ENCODE measurements at regions not wholly inside any gene's neighbourhood (a gene's known extent, or its start where the extent isn't known, plus 50 kb on each side); places are given as distances from the start of the nearest gene placed in this dataset.

DNA sequence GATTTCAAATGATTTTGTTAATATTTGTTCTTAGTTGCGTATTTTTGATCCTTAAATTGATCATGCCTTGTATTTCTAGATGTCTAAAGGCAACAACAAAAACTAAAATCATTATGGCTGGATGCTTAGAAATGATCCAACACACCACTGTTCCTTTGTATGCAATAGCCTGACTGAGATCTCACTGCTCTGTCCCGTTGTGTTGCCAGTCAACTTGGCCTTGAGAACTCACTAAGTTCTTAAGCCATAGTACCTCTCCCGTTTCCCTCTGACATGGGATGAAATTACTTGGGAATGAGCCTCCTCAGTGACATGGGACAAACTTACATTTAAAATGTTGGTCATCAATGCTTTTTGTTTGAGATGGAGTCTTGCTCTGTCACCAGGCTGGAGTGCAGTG, 222.0 kb upstream of the HS6ST1 start:
- ChIA-PET POLR2A (ENCODE audit: unreplicated experiment) (no interaction called here), CTCF (no interaction called here)
- Histone ChIP-seq H3K27ac (ENCODE audit: low read length) (no peak overlapping the region), H2AFZ (ENCODE audit: low read length) (no peak overlapping the region), H3K4me3 (ENCODE audit: low read length) (no peak overlapping the region), H3K4me1 (ENCODE audit: insufficient read depth, low read length) (peaks cover 14% of the 10 kb centered on the region), H3K9me3 (ENCODE audit: low read length) (no peaks in the 10 kb centered on the region), H3K79me2 (ENCODE audit: low read length) (no peaks in the 10 kb centered on the region), H3K4me2 (ENCODE audit: low read length) (no peak overlapping the region), H3K9me2 (replicated peaks; ENCODE audit: low read length) (no peaks in the 10 kb centered on the region), H3K9ac (ENCODE audit: low read length) (no peak overlapping the region), H4K20me1 (ENCODE audit: low read length) (no peaks in the 10 kb centered on the region), H3F3A (ENCODE audit: low read length, unreplicated experiment) (no peaks in the 10 kb centered on the region), H3K27me3 (ENCODE audit: low read length) (peaks cover 17% of the 10 kb centered on the region; the same call in 1 of the 2 replicates), H3K36me3 (ENCODE audit: low read depth, low read length) (no peaks in the 10 kb centered on the region)
- no TSS peak for BruUV-seq (replicated peaks)
- DNase-seq (no peak), ATAC-seq (no peak)
- TF ChIP-seq, protein P1, sequence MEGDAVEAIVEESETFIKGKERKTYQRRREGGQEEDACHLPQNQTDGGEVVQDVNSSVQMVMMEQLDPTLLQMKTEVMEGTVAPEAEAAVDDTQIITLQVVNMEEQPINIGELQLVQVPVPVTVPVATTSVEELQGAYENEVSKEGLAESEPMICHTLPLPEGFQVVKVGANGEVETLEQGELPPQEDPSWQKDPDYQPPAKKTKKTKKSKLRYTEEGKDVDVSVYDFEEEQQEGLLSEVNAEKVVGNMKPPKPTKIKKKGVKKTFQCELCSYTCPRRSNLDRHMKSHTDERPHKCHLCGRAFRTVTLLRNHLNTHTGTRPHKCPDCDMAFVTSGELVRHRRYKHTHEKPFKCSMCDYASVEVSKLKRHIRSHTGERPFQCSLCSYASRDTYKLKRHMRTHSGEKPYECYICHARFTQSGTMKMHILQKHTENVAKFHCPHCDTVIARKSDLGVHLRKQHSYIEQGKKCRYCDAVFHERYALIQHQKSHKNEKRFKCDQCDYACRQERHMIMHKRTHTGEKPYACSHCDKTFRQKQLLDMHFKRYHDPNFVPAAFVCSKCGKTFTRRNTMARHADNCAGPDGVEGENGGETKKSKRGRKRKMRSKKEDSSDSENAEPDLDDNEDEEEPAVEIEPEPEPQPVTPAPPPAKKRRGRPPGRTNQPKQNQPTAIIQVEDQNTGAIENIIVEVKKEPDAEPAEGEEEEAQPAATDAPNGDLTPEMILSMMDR (conservative IDR thresholded peaks at IDR 0.05; ENCODE audit: low read depth, low read length) = no peak
- TF ChIP-seq EZH2 (IDR thresholded peaks at IDR 0.05; ENCODE audit: low read length, unreplicated experiment) = no peak
- TF ChIP-seq EZH2phosphoT487 (IDR thresholded peaks at IDR 0.05; ENCODE audit: borderline replicate concordance, low read length) = no peak
- intact Hi-C loops (cut with micrococcal nuclease) = no loop called here

- BruUV-seq (replicated peaks) = no TSS peak
- peaks cover 10% of the 10 kb centered on the region for H3K4me1 ChIP-seq (ENCODE audit: insufficient read depth, low read length)
- no peaks in the 10 kb centered on the region for H3K79me2 ChIP-seq (ENCODE audit: low read length)
- CTCF ChIA-PET = no interaction called here
- intact Hi-C loops (cut with micrococcal nuclease) = no loop called here
- TF ChIP-seq EZH2phosphoT487 (IDR thresholded peaks at IDR 0.05; ENCODE audit: borderline replicate concordance, low read length) = no peak
- TF ChIP-seq EZH2 (IDR thresholded peaks at IDR 0.05; ENCODE audit: low read length, unreplicated experiment) = no peak
- H3K4me3 ChIP-seq (ENCODE audit: low read length) = no peak overlapping the region
- H3K36me3 ChIP-seq (ENCODE audit: low read depth, low read length) = no peaks in the 10 kb centered on the region
- H4K20me1 ChIP-seq (ENCODE audit: low read length) = no peaks in the 10 kb centered on the region
- no peak for ATAC-seq
- peaks cover 17% of the 10 kb centered on the region; the same call in 1 of the 2 replicates for H3K27me3 ChIP-seq (ENCODE audit: low read length)
- DNase-seq = no peak
- H3F3A ChIP-seq (ENCODE audit: low read length, unreplicated experiment) = no peaks in the 10 kb centered on the region
- H3K27ac ChIP-seq (ENCODE audit: low read length) = no peak overlapping the region
- no peak overlapping the region for H2AFZ ChIP-seq (ENCODE audit: low read length)
- H3K9ac ChIP-seq (ENCODE audit: low read length) = no peak overlapping the region
- POLR2A ChIA-PET (ENCODE audit: unreplicated experiment) = no interaction called here
- H3K4me2 ChIP-seq (ENCODE audit: low read length) = no peak overlapping the region
- no peaks in the 10 kb centered on the region for H3K9me3 ChIP-seq (ENCODE audit: low read length)
- no peaks in the 10 kb centered on the region for H3K9me2 ChIP-seq (replicated peaks; ENCODE audit: low read length)
Observed at GRCh38 chr2:128541448-128541847, 222.8 kb upstream of the HS6ST1 start.

- no peaks in the 10 kb centered on the region for H3K79me2 ChIP-seq (ENCODE audit: low read length)
- no TSS peak for BruUV-seq (replicated peaks)
- intact Hi-C loops (cut with micrococcal nuclease) = no loop called here
- no peaks in the 10 kb centered on the region for H3K9me2 ChIP-seq (replicated peaks; ENCODE audit: low read length)
- no peak overlapping the region for H3K27ac ChIP-seq (ENCODE audit: low read length)
- H3K4me3 ChIP-seq (ENCODE audit: low read length) = no peak overlapping the region
- ATAC-seq = no peak
- H3K4me1 ChIP-seq (ENCODE audit: insufficient read depth, low read length) = no peaks in the 10 kb centered on the region
- no peaks in the 10 kb centered on the region for H3K9me3 ChIP-seq (ENCODE audit: low read length)
- DNase-seq = no peak
- H3F3A ChIP-seq (ENCODE audit: low read length, unreplicated experiment) = no peaks in the 10 kb centered on the region
- peaks cover 21% of the 10 kb centered on the region for H3K27me3 ChIP-seq (ENCODE audit: low read length)
- H4K20me1 ChIP-seq (ENCODE audit: low read length) = no peaks in the 10 kb centered on the region
- no peak overlapping the region for H3K4me2 ChIP-seq (ENCODE audit: low read length)
- H3K9ac ChIP-seq (ENCODE audit: low read length) = no peak overlapping the region
- no peak for TF ChIP-seq EZH2phosphoT487 (IDR thresholded peaks at IDR 0.05; ENCODE audit: borderline replicate concordance, low read length)
- TF ChIP-seq EZH2 (IDR thresholded peaks at IDR 0.05; ENCODE audit: low read length, unreplicated experiment) = no peak
- TF ChIP-seq, protein P1 (conservative IDR thresholded peaks at IDR 0.05; ENCODE audit: low read depth, low read length) = no peak
- ChIA-PET POLR2A (ENCODE audit: unreplicated experiment) (no interaction called here), CTCF (no interaction called here)
- H3K36me3 ChIP-seq (ENCODE audit: low read depth, low read length) = no peaks in the 10 kb centered on the region
- no peak overlapping the region for H2AFZ ChIP-seq (ENCODE audit: low read length)
Observed at GRCh38 chr2:128543036-128543435, 224.4 kb upstream of the HS6ST1 start.
